GM12892 (cell line): ENCODE measurements at regions not wholly inside any gene's neighbourhood (a gene's known extent, or its start where the extent isn't known, plus 50 kb on each side); places are given as distances from the start of the nearest gene placed in this dataset.

Experiments used
- DNase-seq: peaks from one replicate; pipeline ENCODE4 v3.0.0; 2011; ENCODE audit not compliant: insufficient read length
- FAIRE-seq: peaks from 2 replicates; lab custom pipeline; 2011; peaks lifted over from hg19 to GRCh38; lab: Jason Lieb, UNC
- POLR2A ChIP-seq: IDR thresholded peaks from 2 replicates; pipeline ENCODE4 v1.6.1; 2011; ENCODE audit warnings: low read depth, low read length, control low read depth
- POLR2AphosphoS5 ChIP-seq: IDR thresholded peaks from 2 replicates; pipeline ENCODE4 v1.6.1; 2011; ENCODE audit warnings: low read depth, low read length, control low read depth
- TAF1 ChIP-seq: IDR thresholded peaks from 2 replicates; pipeline ENCODE4 v1.6.1; 2011; ENCODE audit warnings: low read depth, mild to moderate bottlenecking, control low read depth, low read length, borderline replicate concordance

DNA sequence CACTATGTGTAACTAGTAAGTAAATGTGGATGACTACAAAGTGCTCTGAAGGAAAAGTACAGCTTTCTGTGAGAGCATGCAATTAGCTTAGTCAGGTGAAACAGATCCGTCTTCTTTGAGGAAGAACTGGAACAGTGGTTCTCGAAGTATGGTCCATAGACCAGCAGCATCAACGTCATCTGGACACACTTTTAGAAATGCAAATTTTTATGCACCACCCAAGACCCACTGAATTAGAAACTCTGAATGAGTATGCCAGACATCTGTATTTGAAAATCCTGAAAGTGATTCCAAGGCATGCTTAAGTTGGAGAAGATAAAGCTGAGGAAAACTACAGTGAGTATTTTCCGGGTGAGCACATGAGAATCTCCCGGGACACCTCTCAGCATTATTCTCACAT is 130.7 kb upstream of the SPHKAP start:
- no peak for DNase-seq
- no peak for FAIRE-seq
- TF ChIP-seq POLR2AphosphoS5 (no peak), POLR2A (no peak), TAF1 (no peak)

- no peak for TF ChIP-seq POLR2A
- no peak for TF ChIP-seq TAF1
- TF ChIP-seq POLR2AphosphoS5 = no peak
- FAIRE-seq = no peak
- no peak for DNase-seq
Observed at GRCh38 chr2:228303960-228304359, 122.5 kb upstream of the SPHKAP start.

DNA sequence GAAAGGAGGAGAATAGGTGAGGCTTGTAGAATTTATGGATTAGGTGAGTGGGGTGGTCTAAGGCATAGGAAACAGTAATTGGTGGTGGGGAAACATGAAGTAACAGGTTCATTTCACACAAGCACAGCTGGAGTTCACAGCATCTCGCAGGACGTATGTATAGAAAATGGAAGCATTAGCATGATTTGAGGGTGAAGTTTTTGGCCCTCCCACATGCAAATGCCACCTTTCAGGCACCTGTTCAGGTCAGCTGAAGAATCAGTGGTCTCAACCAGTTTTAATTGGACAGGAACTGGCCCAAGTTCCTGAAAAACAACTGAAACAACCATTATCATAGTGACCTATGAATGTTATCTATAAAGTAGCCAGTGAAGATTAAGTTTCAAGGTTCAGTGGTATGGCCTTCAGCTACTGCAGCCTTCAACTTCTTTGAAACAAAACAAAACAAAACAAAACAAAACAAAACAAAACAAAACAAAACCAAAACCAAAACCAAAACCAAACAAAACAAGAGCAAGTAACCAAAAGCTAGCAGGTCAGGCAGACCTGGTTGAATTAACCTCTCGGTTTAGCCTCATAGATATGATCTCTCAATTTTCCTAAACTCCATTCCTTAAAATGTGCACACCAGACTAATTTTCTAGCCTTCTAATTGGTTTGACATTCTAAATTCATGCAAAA is 102.1 kb upstream of the SPHKAP start:
- no peak for FAIRE-seq
- TF ChIP-seq POLR2A (no peak), TAF1 (no peak), POLR2AphosphoS5 (no peak)
- no peak for DNase-seq

DNA sequence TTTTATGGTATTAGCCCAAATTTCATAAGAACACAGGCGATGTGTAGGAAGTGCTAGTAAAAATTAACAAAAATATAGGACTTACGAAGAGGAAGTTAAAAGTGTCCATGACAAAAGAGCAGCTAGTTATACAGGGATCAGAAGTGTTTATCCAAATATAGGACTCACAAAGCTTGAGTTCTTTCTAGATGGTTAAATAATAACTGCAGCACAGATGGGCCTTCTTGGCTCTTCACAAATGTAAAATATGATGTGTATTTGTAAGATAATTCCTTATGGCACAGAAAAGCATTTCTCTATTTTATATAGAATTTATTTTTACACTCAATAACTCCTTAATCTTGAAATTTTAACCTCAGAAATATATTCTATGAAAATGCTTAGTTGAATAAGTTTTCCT is 100.9 kb upstream of the SPHKAP start:
- DNase-seq = no peak
- no peak for FAIRE-seq
- TF ChIP-seq POLR2A (no peak), TAF1 (no peak), POLR2AphosphoS5 (no peak)

GRCh38 chr2:228273159-228273558 is 91.7 kb upstream of the SPHKAP start:
- FAIRE-seq = no peak
- no peak for TF ChIP-seq POLR2AphosphoS5
- no peak for TF ChIP-seq POLR2A
- no peak for TF ChIP-seq TAF1
- no peak for DNase-seq

GRCh38 chr2:228269351-228269750 is 87.9 kb upstream of the SPHKAP start:
- no peak for TF ChIP-seq POLR2AphosphoS5
- no peak for TF ChIP-seq TAF1
- no peak for TF ChIP-seq POLR2A
- DNase-seq (no peak), FAIRE-seq (no peak)

DNA sequence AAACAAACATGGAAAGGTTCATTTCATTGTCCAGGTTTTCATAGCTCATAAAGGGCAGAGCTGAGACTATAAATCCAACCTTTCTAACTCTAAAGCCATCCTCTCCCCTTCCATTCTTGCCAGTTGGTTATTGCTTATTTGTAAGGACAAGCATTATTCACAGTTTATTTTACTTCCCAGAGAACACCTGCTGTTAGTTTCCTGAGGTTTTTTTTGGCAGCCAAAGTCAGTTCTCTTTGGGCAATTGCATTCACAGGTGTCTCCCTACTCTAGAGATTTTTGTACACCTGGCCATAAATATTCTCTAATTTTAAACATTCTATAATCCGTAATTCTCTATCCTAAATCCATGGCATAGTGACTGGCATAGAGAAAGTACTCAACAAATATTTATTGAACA is 87.3 kb upstream of the SPHKAP start:
- no peak for TF ChIP-seq POLR2AphosphoS5
- TF ChIP-seq TAF1 = no peak
- TF ChIP-seq POLR2A = no peak
- FAIRE-seq = no peak
- no peak for DNase-seq

GRCh38 chr2:228268301-228268700 is 86.8 kb upstream of the SPHKAP start:
- TF ChIP-seq POLR2AphosphoS5 (no peak), POLR2A (no peak), TAF1 (no peak)
- no peak for FAIRE-seq
- DNase-seq = no peak

- TF ChIP-seq POLR2A = no peak
- no peak for TF ChIP-seq TAF1
- TF ChIP-seq POLR2AphosphoS5 = no peak
- no peak for DNase-seq
- no peak for FAIRE-seq
Observed at GRCh38 chr2:228263156-228263555, 81.7 kb upstream of the SPHKAP start.

DNA sequence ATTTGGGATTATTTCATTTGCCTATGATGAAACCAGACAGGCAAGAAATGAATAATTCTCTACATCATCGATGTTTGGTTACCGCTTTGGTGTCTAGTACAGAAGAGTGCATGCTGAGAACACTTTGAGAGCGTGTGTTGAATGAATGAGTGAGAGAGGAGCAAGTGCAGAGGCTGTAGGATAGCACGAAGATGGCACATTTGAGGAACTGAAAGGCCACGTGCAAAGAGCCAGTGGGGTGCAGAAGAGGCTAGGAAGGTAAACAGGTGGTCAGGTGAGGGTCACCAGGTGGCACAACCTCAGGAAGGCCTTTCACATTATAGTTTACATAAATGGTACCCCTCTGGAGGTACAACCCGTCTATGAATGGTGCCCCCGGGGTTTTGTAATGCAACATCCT is 80.1 kb upstream of the SPHKAP start:
- TF ChIP-seq TAF1 = no peak
- no peak for TF ChIP-seq POLR2A
- no peak for TF ChIP-seq POLR2AphosphoS5
- FAIRE-seq = no peak
- no peak for DNase-seq

DNA sequence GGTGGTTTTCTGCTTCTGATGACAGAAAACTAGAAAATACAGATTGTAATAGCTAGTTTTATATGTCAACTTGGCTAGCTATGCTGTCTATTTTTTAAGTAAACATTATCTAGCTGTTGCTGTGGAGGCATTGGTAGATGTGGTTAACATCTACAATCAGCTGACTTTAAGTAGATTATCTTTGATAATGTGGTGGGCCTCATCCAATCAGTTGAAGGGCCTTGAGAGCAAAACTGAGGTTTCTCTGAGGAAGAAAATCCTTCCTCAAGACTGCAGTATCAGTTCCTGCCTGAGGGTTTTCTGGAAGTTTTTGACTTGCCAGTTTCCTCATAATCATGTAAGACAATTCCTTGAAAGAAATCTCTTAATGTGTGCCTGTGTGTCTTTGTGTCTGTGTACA is 75.9 kb upstream of the SPHKAP start:
- no peak for TF ChIP-seq POLR2A
- no peak for TF ChIP-seq TAF1
- TF ChIP-seq POLR2AphosphoS5 = no peak
- DNase-seq = no peak
- FAIRE-seq = no peak

DNA sequence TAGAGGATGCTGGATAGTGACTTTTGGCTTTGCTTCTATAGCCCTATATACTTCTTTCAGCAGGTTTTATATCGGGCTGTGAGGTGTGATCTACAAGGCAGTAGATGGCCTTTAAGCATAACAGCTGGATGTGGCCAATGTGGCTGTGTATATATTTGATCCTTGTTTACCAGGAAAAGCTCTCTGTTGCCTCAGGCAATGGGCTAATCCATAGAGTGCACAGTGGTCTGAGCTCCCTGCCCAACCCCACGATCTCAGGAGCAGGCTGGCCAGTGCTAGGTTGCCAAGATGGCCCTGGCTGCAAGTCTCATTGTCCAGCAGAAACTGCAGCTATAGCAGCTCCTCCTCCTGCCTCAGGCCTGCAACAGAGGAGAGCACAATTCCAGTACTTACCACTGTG is 72.3 kb upstream of the SPHKAP start:
- FAIRE-seq (no peak), DNase-seq (no peak)
- no peak for TF ChIP-seq POLR2A
- TF ChIP-seq POLR2AphosphoS5 = no peak
- TF ChIP-seq TAF1 = no peak

GRCh38 chr2:228247335-228247734 is 65.8 kb upstream of the SPHKAP start:
- FAIRE-seq (no peak), DNase-seq (no peak)
- TF ChIP-seq TAF1 (no peak), POLR2A (no peak), POLR2AphosphoS5 (no peak)
